ENCODE measurements at regions not wholly inside any gene's neighbourhood (a gene's known extent, or its start where the extent isn't known, plus 50 kb on each side); places are given as distances from the start of the nearest gene placed in this dataset.
A peak's percentile ranks its signal among the peaks of the same experiment; 100 is the strongest.

- H3K27ac ChIP-seq = no peak overlapping the region
- no peak for ATAC-seq
- H3K4me3 ChIP-seq = no peak overlapping the region
- TF ChIP-seq, protein P1, sequence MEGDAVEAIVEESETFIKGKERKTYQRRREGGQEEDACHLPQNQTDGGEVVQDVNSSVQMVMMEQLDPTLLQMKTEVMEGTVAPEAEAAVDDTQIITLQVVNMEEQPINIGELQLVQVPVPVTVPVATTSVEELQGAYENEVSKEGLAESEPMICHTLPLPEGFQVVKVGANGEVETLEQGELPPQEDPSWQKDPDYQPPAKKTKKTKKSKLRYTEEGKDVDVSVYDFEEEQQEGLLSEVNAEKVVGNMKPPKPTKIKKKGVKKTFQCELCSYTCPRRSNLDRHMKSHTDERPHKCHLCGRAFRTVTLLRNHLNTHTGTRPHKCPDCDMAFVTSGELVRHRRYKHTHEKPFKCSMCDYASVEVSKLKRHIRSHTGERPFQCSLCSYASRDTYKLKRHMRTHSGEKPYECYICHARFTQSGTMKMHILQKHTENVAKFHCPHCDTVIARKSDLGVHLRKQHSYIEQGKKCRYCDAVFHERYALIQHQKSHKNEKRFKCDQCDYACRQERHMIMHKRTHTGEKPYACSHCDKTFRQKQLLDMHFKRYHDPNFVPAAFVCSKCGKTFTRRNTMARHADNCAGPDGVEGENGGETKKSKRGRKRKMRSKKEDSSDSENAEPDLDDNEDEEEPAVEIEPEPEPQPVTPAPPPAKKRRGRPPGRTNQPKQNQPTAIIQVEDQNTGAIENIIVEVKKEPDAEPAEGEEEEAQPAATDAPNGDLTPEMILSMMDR (IDR thresholded peaks at IDR 0.05) = no peak
- H3K27me3 ChIP-seq = no peaks in the 10 kb centered on the region
- DNase-seq = no peak
- no peaks in the 10 kb centered on the region for H3K4me1 ChIP-seq
- no peaks in the 10 kb centered on the region for H3K9me3 ChIP-seq
- no peaks in the 10 kb centered on the region for H3K36me3 ChIP-seq
- intact Hi-C loops (cut with DNase I) = no loop called here
Observed at GRCh38 chr5:175388531-175388930, 55.5 kb downstream of the DRD1 start.

DNA sequence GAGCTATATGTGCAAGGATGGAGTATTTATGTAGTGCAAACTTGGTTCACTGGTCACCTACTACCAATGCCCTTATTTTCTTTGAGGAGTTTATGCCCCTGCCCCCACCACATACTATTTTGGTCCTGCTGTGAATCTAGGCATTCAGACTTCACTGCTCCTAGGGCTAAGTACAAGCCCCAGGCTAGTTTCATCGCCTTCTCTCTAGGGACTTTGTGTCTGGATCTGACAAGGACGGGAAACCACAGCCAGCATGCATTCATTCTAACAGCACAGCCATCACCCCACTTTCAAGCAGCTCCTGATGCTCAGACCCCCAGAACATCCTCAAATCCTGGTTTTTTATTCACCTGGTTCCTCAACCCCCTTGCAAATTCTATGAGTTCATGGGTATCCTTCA lies 56.8 kb downstream of the DRD1 start:
- TF ChIP-seq, protein P1 (IDR thresholded peaks at IDR 0.05) = no peak
- intact Hi-C loops (cut with DNase I) = no loop called here

GRCh38 chr5:175386526-175386925 lies 57.5 kb downstream of the DRD1 start:
- Histone ChIP-seq H3K27ac (no peak overlapping the region), H3K27me3 (no peaks in the 10 kb centered on the region), H3K4me1 (no peaks in the 10 kb centered on the region), H3K4me3 (no peak overlapping the region), H3K9me3 (no peaks in the 10 kb centered on the region), H3K36me3 (no peaks in the 10 kb centered on the region)
- ATAC-seq (no peak), DNase-seq (no peak)
- TF ChIP-seq, protein P1 (IDR thresholded peaks at IDR 0.05) = no peak
- intact Hi-C loops (cut with DNase I) = no loop called here

More for the DNA sequence above, 56.8 kb downstream of the DRD1 start:
- no peak overlapping the region for H3K4me3 ChIP-seq
- H3K36me3 ChIP-seq = no peaks in the 10 kb centered on the region
- no peak for ATAC-seq
- no peaks in the 10 kb centered on the region for H3K9me3 ChIP-seq
- DNase-seq = no peak
- no peaks in the 10 kb centered on the region for H3K4me1 ChIP-seq
- no peaks in the 10 kb centered on the region for H3K27me3 ChIP-seq
- no peak overlapping the region for H3K27ac ChIP-seq

- Histone ChIP-seq H3K36me3 (no peaks in the 10 kb centered on the region), H3K4me3 (no peak overlapping the region), H3K27me3 (no peaks in the 10 kb centered on the region), H3K9me3 (no peaks in the 10 kb centered on the region), H3K4me1 (no peaks in the 10 kb centered on the region), H3K27ac (no peak overlapping the region)
- DNase-seq (peak in 1 of 4 donors; percentile 41), ATAC-seq (peak; percentile 62)
- TF ChIP-seq, protein P1 (IDR thresholded peaks at IDR 0.05) = no peak
- intact Hi-C loops (cut with DNase I) = no loop called here
Observed at GRCh38 chr5:175385691-175386362, 58.2 kb downstream of the DRD1 start.

GRCh38 chr5:175384724-175385552 lies 59.0 kb downstream of the DRD1 start:
- ATAC-seq (no peak), DNase-seq (no peak)
- Histone ChIP-seq H3K27me3 (no peaks in the 10 kb centered on the region), H3K4me3 (no peak overlapping the region), H3K27ac (no peak overlapping the region), H3K36me3 (no peaks in the 10 kb centered on the region), H3K9me3 (no peaks in the 10 kb centered on the region), H3K4me1 (no peaks in the 10 kb centered on the region)
- intact Hi-C loops (cut with DNase I) = no loop called here
- TF ChIP-seq, protein P1 (IDR thresholded peaks at IDR 0.05) = no peak
